ENCODE measurements at regions not wholly inside any gene's neighbourhood (a gene's known extent, or its start where the extent isn't known, plus 50 kb on each side); places are given as distances from the start of the nearest gene placed in this dataset.

- TF ChIP-seq CTCF (IDR thresholded peaks at IDR 0.05 in 2 of 3, conservative IDR thresholded peaks at IDR 0.05 in 1 of 3; ENCODE audit: borderline replicate concordance in 1 of 3, insufficient read depth in 1 of 3, low read depth in 2 of 3, low read length in 2 of 3) = no peak
- TF ChIP-seq SIN3A (IDR thresholded peaks at IDR 0.05; ENCODE audit: low read depth) = no peak
- no peak for TF ChIP-seq JUND (IDR thresholded peaks at IDR 0.05)
- TF ChIP-seq, protein P1, sequence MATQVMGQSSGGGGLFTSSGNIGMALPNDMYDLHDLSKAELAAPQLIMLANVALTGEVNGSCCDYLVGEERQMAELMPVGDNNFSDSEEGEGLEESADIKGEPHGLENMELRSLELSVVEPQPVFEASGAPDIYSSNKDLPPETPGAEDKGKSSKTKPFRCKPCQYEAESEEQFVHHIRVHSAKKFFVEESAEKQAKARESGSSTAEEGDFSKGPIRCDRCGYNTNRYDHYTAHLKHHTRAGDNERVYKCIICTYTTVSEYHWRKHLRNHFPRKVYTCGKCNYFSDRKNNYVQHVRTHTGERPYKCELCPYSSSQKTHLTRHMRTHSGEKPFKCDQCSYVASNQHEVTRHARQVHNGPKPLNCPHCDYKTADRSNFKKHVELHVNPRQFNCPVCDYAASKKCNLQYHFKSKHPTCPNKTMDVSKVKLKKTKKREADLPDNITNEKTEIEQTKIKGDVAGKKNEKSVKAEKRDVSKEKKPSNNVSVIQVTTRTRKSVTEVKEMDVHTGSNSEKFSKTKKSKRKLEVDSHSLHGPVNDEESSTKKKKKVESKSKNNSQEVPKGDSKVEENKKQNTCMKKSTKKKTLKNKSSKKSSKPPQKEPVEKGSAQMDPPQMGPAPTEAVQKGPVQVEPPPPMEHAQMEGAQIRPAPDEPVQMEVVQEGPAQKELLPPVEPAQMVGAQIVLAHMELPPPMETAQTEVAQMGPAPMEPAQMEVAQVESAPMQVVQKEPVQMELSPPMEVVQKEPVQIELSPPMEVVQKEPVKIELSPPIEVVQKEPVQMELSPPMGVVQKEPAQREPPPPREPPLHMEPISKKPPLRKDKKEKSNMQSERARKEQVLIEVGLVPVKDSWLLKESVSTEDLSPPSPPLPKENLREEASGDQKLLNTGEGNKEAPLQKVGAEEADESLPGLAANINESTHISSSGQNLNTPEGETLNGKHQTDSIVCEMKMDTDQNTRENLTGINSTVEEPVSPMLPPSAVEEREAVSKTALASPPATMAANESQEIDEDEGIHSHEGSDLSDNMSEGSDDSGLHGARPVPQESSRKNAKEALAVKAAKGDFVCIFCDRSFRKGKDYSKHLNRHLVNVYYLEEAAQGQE (IDR thresholded peaks at IDR 0.05; ENCODE audit: low read depth) = no peak
- no peak for TF ChIP-seq EZH2 (IDR thresholded peaks at IDR 0.05)
- no peak for TF ChIP-seq RAD21 (IDR thresholded peaks at IDR 0.05; ENCODE audit: low read depth)
- no peak for TF ChIP-seq SP1 (IDR thresholded peaks at IDR 0.05; ENCODE audit: low read depth)
- no peak for TF ChIP-seq YY1 (IDR thresholded peaks at IDR 0.05; ENCODE audit: extremely low read depth, insufficient replicate concordance, low read depth, low read length)
Measured at GRCh38 chr2:241985986-241986329, 116.4 kb downstream of the RTP5 start.
